Testis (tissue), 2 donors: ENCODE measurements at regions not wholly inside any gene's neighbourhood (a gene's known extent, or its start where the extent isn't known, plus 50 kb on each side); places are given as distances from the start of the nearest gene placed in this dataset.

Source experiments
- POLR2A ChIP-seq: fragments of 450-650 bp; IDR thresholded peaks from one replicate; pipeline ENCODE4 v1.6.1; 2017; ENCODE audit warnings: antibody characterized with exemption, mild to moderate bottlenecking, moderate library complexity
- TF ChIP-seq, protein P1 (sequence below), 3 experiments: fragments of 450-650 bp in 2 of 3; fragments of 200-600 bp in 1 of 3; sonication (generic) in 1 of 3; IDR thresholded peaks; one replicate each; pipeline ENCODE4 v1.5.1; 2016 to 2019; ENCODE audit warnings: antibody characterized with exemption in 3 of 3, mild to moderate bottlenecking in 2 of 3, moderate library complexity in 1 of 3

GRCh38 chr9:129285979-129286772, 108.1 kb upstream of the IER5L start:
- TF ChIP-seq, protein P1, sequence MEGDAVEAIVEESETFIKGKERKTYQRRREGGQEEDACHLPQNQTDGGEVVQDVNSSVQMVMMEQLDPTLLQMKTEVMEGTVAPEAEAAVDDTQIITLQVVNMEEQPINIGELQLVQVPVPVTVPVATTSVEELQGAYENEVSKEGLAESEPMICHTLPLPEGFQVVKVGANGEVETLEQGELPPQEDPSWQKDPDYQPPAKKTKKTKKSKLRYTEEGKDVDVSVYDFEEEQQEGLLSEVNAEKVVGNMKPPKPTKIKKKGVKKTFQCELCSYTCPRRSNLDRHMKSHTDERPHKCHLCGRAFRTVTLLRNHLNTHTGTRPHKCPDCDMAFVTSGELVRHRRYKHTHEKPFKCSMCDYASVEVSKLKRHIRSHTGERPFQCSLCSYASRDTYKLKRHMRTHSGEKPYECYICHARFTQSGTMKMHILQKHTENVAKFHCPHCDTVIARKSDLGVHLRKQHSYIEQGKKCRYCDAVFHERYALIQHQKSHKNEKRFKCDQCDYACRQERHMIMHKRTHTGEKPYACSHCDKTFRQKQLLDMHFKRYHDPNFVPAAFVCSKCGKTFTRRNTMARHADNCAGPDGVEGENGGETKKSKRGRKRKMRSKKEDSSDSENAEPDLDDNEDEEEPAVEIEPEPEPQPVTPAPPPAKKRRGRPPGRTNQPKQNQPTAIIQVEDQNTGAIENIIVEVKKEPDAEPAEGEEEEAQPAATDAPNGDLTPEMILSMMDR (IDR thresholded peaks at IDR 0.05): no peak
- TF ChIP-seq POLR2A: no peak
